GM18517 (cell line): ENCODE measurements at regions not wholly inside any gene's neighbourhood (a gene's known extent, or its start where the extent isn't known, plus 50 kb on each side); places are given as distances from the start of the nearest gene placed in this dataset.

Experiments
- ATAC-seq: cut with Tn5 transposase; IDR thresholded peaks from one replicate; pipeline ENCODE4 v1.9.1; 2021; ENCODE audit warnings: mild to moderate bottlenecking, moderate library complexity; ENCODE audit not compliant: unreplicated experiment

- ATAC-seq, result no peak
Measured at GRCh38 chr13:73903561-73903960, 230.6 kb downstream of the KLF12 start.

- no peak for ATAC-seq
Measured at GRCh38 chr13:73902847-73903246, 231.4 kb downstream of the KLF12 start.

GRCh38 chr13:73902296-73902695 is 231.9 kb downstream of the KLF12 start:
- ATAC-seq, result no peak

GRCh38 chr13:73901324-73902068 is 232.7 kb downstream of the KLF12 start:
- no peak for ATAC-seq

GRCh38 chr13:73900591-73900990 is 233.6 kb downstream of the KLF12 start:
- ATAC-seq, result no peak

- ATAC-seq, result no peak
Measured at GRCh38 chr13:73898899-73899298, 235.3 kb downstream of the KLF12 start.

GRCh38 chr13:73898276-73898675 is 235.9 kb downstream of the KLF12 start:
- ATAC-seq, result no peak

GRCh38 chr13:73894995-73895571 is 239.1 kb downstream of the KLF12 start:
- ATAC-seq, result no peak

GRCh38 chr13:73893833-73894232 is 240.4 kb downstream of the KLF12 start:
- no peak for ATAC-seq

- ATAC-seq, result no peak
Measured at GRCh38 chr13:73891805-73892204, 242.4 kb downstream of the KLF12 start.

GRCh38 chr13:73883162-73883561 is 251.0 kb downstream of the KLF12 start:
- ATAC-seq, result no peak

- ATAC-seq, result no peak
Measured at GRCh38 chr13:73880365-73880764, 253.8 kb downstream of the KLF12 start.

GRCh38 chr13:73879346-73880015 is 254.7 kb downstream of the KLF12 start:
- ATAC-seq, result no peak

- ATAC-seq, result no peak
Measured at GRCh38 chr13:73877399-73877798, 256.8 kb downstream of the KLF12 start.

- no peak for ATAC-seq
Measured at GRCh38 chr13:73876323-73876722, 257.9 kb downstream of the KLF12 start.

- peak; percentile 59 for ATAC-seq
Measured at GRCh38 chr13:73873940-73874830, 260.0 kb downstream of the KLF12 start.

- no peak for ATAC-seq
Measured at GRCh38 chr13:73872397-73872796, 261.8 kb downstream of the KLF12 start.

GRCh38 chr13:73870970-73871935 is 263.0 kb downstream of the KLF12 start:
- ATAC-seq, result no peak

GRCh38 chr13:73870036-73870741 is 264.0 kb downstream of the KLF12 start:
- ATAC-seq, result no peak
